C4-2B (cell line): ENCODE measurements at regions not wholly inside any gene's neighbourhood (a gene's known extent, or its start where the extent isn't known, plus 50 kb on each side); places are given as distances from the start of the nearest gene placed in this dataset.

Experiments
- H3K27ac ChIP-seq: fragments of 450-650 bp; 2 replicates; pipeline ENCODE4 v1.5.1; 2017
- CTCF ChIP-seq: fragments of 450-650 bp; conservative IDR thresholded peaks from 2 replicates; pipeline ENCODE4 v1.5.1; 2017; ENCODE audit warnings: mild to moderate bottlenecking
- ZFX ChIP-seq: fragments of 450-650 bp; IDR thresholded peaks from 2 replicates; pipeline ENCODE4 v1.6.1; 2017

GRCh38 chr12:78760906-78761305, 103.7 kb upstream of the SYT1 start:
- TF ChIP-seq CTCF (no peak), ZFX (no peak)
- H3K27ac ChIP-seq = no peak overlapping the region

DNA sequence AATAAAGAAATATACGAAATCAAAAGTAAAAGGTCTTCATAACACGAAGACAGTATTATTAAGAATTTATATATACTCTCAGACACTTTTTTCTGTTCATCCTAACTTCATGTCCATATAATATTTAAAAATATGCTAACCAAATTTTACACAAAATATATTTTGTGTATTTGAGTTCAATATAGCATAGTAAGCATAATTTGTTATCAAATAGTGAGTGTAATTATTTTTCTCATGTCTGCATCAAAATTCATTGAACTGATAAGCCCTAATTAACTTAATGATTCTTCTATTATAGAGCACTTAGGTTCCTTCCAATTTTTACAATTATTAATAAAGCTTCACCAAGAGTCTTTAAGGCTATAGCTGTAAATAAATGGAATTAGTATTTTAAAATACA, 99.7 kb upstream of the SYT1 start:
- TF ChIP-seq CTCF = no peak
- no peak for TF ChIP-seq ZFX
- H3K27ac ChIP-seq = no peak overlapping the region

GRCh38 chr12:78767264-78767981, 97.2 kb upstream of the SYT1 start:
- TF ChIP-seq CTCF (no peak), ZFX (no peak)
- no peak overlapping the region for H3K27ac ChIP-seq

- no peak for TF ChIP-seq ZFX
- no peak overlapping the region for H3K27ac ChIP-seq
Measured at GRCh38 chr12:78778339-78778738, 86.2 kb upstream of the SYT1 start.

DNA sequence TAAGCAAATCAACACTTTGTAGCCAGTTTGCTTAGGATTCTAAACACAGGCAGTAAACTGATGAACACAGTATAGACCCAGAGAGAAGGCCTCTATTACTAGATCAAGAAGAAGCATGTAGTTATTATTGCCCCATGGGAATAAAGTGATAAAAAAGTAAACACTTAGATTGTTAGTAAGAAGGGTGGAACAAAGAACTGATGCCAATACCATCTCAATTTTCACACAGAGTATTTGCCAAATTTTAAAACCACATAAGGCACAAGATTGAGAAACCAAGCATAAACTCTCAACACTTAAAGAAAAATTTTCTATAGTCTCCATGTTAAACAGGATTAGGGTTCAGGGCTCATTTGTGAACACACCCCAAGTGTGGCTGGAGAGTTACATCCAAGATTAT, 77.0 kb upstream of the SYT1 start:
- TF ChIP-seq CTCF (no peak), ZFX (no peak)
- H3K27ac ChIP-seq = no peak overlapping the region

GRCh38 chr12:78790148-78790547, 74.4 kb upstream of the SYT1 start:
- no peak overlapping the region for H3K27ac ChIP-seq
- TF ChIP-seq ZFX = no peak
- TF ChIP-seq CTCF = no peak

- no peak overlapping the region for H3K27ac ChIP-seq
- no peak for TF ChIP-seq CTCF
- TF ChIP-seq ZFX = no peak
Measured at GRCh38 chr12:78792052-78792698, 72.4 kb upstream of the SYT1 start.

- no peak overlapping the region for H3K27ac ChIP-seq
- TF ChIP-seq CTCF (no peak), ZFX (no peak)
Measured at GRCh38 chr12:78793491-78793890, 71.1 kb upstream of the SYT1 start.
